MM.1S (cell line): ENCODE measurements at regions not wholly inside any gene's neighbourhood (a gene's known extent, or its start where the extent isn't known, plus 50 kb on each side); places are given as distances from the start of the nearest gene placed in this dataset.

Source experiments
- DNase-seq: peaks from one replicate; pipeline ENCODE4 v3.0.0-alpha.2; 2015
- H2AFZ ChIP-seq: fragments of 300-600 bp; sonication (generic); 2 replicates; pipeline ENCODE4 v1.6.0; 2016; ENCODE audit warnings: antibody characterized with exemption, low read length
- H3F3A ChIP-seq: fragments of 300-600 bp; sonication (generic); 2 replicates; pipeline ENCODE4 v1.6.1; 2016; ENCODE audit warnings: mild to moderate bottlenecking, antibody characterized with exemption, low read length, moderate library complexity, mixed read lengths; ENCODE audit not compliant: insufficient read depth
- H3K27ac ChIP-seq: fragments of 300-600 bp; sonication (generic); 2 replicates; pipeline ENCODE4 v1.5.1; 2016; ENCODE audit warnings: mild to moderate bottlenecking, low read length
- H3K27me3 ChIP-seq: fragments of 300-600 bp; sonication (generic); replicated peaks from 2 replicates; pipeline ENCODE4 v1.6.0; 2016; ENCODE audit warnings: low read length; ENCODE audit not compliant: insufficient read depth
- H3K36me3 ChIP-seq: fragments of 300-600 bp; sonication (generic); replicated peaks from 2 replicates; pipeline ENCODE4 v1.6.1; 2016; ENCODE audit warnings: mild to moderate bottlenecking, low read length, mixed read lengths; ENCODE audit not compliant: insufficient read depth
- H3K4me1 ChIP-seq: fragments of 300-600 bp; sonication (generic); 2 replicates; pipeline ENCODE4 v1.6.1; 2016; ENCODE audit warnings: low read length, mixed read lengths
- H3K4me2 ChIP-seq: fragments of 300-600 bp; sonication (generic); 2 replicates; pipeline ENCODE4 v1.6.0; 2016; ENCODE audit warnings: low read depth, low read length
- H3K4me3 ChIP-seq: fragments of 300-600 bp; sonication (generic); 2 replicates; pipeline ENCODE4 v1.5.1; 2016; ENCODE audit warnings: low read length, mixed read lengths
- H3K79me2 ChIP-seq: fragments of 300-600 bp; sonication (generic); 2 replicates; pipeline ENCODE4 v1.6.1; 2016; ENCODE audit warnings: mixed run types, low read length, mixed read lengths
- H3K9ac ChIP-seq: fragments of 300-600 bp; sonication (generic); 2 replicates; pipeline ENCODE4 v1.6.1; 2016; ENCODE audit warnings: low read length, mixed read lengths
- H3K9me2 ChIP-seq: fragments of 300-600 bp; sonication (generic); replicated peaks from 2 replicates; pipeline ENCODE4 v1.6.1; 2016; ENCODE audit warnings: mild to moderate bottlenecking, low read length, mixed read lengths; ENCODE audit not compliant: insufficient read depth
- H3K9me3 ChIP-seq: fragments of 300-600 bp; sonication (generic); replicated peaks from 2 replicates; pipeline ENCODE4 v1.6.1; 2016; ENCODE audit warnings: mild to moderate bottlenecking, low read length, mixed read lengths; ENCODE audit not compliant: insufficient read depth
- H4K20me1 ChIP-seq: fragments of 300-600 bp; sonication (generic); 2 replicates; pipeline ENCODE4 v1.6.1; 2016; ENCODE audit warnings: mild to moderate bottlenecking, low read length, moderate library complexity, mixed read lengths; ENCODE audit not compliant: insufficient read depth
- CTCF ChIP-seq: fragments of 300-600 bp; sonication (generic); IDR thresholded peaks from 2 replicates; pipeline ENCODE4 v1.5.1; 2016; ENCODE audit warnings: antibody characterized with exemption, low read length, mixed read lengths
- EZH2 ChIP-seq: fragments of 300-600 bp; sonication (generic); optimal IDR thresholded peaks from 2 replicates; pipeline ENCODE3; 2017; ENCODE audit warnings: low read depth, mild to moderate bottlenecking, antibody characterized with exemption, low read length, mixed read lengths
- EZH2phosphoT487 ChIP-seq: fragments of 300-600 bp; sonication (generic); IDR thresholded peaks from 2 replicates; pipeline ENCODE4 v1.6.1; 2018; ENCODE audit warnings: antibody characterized with exemption, low read length

- DNase-seq: no peak
- Histone ChIP-seq H3K9me2 (no peaks in the 10 kb centered on the region), H3K79me2 (no peaks in the 10 kb centered on the region), H3K4me1 (no peaks in the 10 kb centered on the region), H3K4me3 (no peak overlapping the region), H3K9ac (no peak overlapping the region), H3K27ac (no peak overlapping the region), H3K27me3 (no peaks in the 10 kb centered on the region), H2AFZ (no peak overlapping the region), H3K36me3 (no peaks in the 10 kb centered on the region), H3K9me3 (no peaks in the 10 kb centered on the region), H3F3A (no peaks in the 10 kb centered on the region), H4K20me1 (no peaks in the 10 kb centered on the region), H3K4me2 (no peak overlapping the region)
- TF ChIP-seq EZH2phosphoT487: no peak
- TF ChIP-seq CTCF: no peak
- no peak for TF ChIP-seq EZH2
Measured at GRCh38 chr2:121090088-121090715, 194.8 kb downstream of the TFCP2L1 start.

- Histone ChIP-seq H3K79me2 (no peaks in the 10 kb centered on the region), H3K4me3 (no peak overlapping the region), H2AFZ (no peak overlapping the region), H3K9me3 (no peaks in the 10 kb centered on the region), H3K27ac (no peak overlapping the region), H3K4me1 (no peaks in the 10 kb centered on the region), H3K4me2 (no peak overlapping the region), H3K9ac (no peak overlapping the region), H3F3A (no peaks in the 10 kb centered on the region), H3K27me3 (no peaks in the 10 kb centered on the region), H4K20me1 (no peaks in the 10 kb centered on the region), H3K9me2 (no peaks in the 10 kb centered on the region), H3K36me3 (no peaks in the 10 kb centered on the region)
- no peak for DNase-seq
- TF ChIP-seq CTCF (no peak), EZH2phosphoT487 (no peak), EZH2 (no peak)
Measured at GRCh38 chr2:121092095-121092494, 192.9 kb downstream of the TFCP2L1 start.

GRCh38 chr2:121093692-121094091 lies 191.3 kb downstream of the TFCP2L1 start:
- Histone ChIP-seq H3F3A (no peaks in the 10 kb centered on the region), H3K9me3 (no peaks in the 10 kb centered on the region), H3K27me3 (no peaks in the 10 kb centered on the region), H3K4me1 (no peaks in the 10 kb centered on the region), H3K79me2 (no peaks in the 10 kb centered on the region), H3K9ac (no peak overlapping the region), H3K9me2 (no peaks in the 10 kb centered on the region), H4K20me1 (no peaks in the 10 kb centered on the region), H3K4me2 (no peak overlapping the region), H2AFZ (no peak overlapping the region), H3K27ac (no peak overlapping the region), H3K36me3 (no peaks in the 10 kb centered on the region), H3K4me3 (no peak overlapping the region)
- no peak for DNase-seq
- no peak for TF ChIP-seq CTCF
- no peak for TF ChIP-seq EZH2
- TF ChIP-seq EZH2phosphoT487: no peak
